ENCODE measurements at regions not wholly inside any gene's neighbourhood (a gene's known extent, or its start where the extent isn't known, plus 50 kb on each side); places are given as distances from the start of the nearest gene placed in this dataset.

DNA sequence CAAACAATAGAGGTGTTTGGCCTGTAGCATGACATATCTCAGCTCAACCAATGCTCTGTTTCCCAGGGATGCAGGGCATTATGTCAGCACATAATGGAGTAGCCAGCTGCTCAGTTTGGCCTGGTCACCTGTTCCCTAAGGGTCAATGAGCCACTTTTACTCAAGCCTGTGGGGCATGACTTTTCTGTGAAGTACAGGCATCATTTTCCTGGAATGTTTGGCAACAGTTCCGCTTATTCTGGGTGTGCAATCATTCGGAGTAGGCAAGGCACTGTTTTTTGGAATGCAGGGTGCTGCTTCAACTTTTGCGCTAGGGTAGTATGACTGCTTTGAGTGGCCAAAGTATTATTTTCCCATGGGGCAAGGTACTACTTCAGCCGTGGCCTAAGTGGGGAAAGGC lies 665.4 kb downstream of the EPHA7 start:
- no peaks in the 10 kb centered on the region for H3K79me2 ChIP-seq (replicated peaks; ENCODE audit: insufficient read depth, low read length)
- TF ChIP-seq EZH2 (IDR thresholded peaks at IDR 0.05; ENCODE audit: borderline replicate concordance, insufficient read depth, low read length, poor library complexity, severe bottlenecking): no peak
- no peak for TF ChIP-seq POLR2AphosphoS5 (IDR thresholded peaks at IDR 0.05)
- TF ChIP-seq TAF1 (IDR thresholded peaks at IDR 0.05; ENCODE audit: low read depth): no peak
- no peak for TF ChIP-seq SMC3 (conservative IDR thresholded peaks at IDR 0.05; ENCODE audit: poor library complexity)
- TF ChIP-seq MXI1 (conservative IDR thresholded peaks at IDR 0.05; ENCODE audit: poor library complexity, severe bottlenecking): no peak
- no peak for TF ChIP-seq EP300 (conservative IDR thresholded peaks at IDR 0.05; ENCODE audit: poor library complexity, severe bottlenecking)
- TF ChIP-seq, protein P1, sequence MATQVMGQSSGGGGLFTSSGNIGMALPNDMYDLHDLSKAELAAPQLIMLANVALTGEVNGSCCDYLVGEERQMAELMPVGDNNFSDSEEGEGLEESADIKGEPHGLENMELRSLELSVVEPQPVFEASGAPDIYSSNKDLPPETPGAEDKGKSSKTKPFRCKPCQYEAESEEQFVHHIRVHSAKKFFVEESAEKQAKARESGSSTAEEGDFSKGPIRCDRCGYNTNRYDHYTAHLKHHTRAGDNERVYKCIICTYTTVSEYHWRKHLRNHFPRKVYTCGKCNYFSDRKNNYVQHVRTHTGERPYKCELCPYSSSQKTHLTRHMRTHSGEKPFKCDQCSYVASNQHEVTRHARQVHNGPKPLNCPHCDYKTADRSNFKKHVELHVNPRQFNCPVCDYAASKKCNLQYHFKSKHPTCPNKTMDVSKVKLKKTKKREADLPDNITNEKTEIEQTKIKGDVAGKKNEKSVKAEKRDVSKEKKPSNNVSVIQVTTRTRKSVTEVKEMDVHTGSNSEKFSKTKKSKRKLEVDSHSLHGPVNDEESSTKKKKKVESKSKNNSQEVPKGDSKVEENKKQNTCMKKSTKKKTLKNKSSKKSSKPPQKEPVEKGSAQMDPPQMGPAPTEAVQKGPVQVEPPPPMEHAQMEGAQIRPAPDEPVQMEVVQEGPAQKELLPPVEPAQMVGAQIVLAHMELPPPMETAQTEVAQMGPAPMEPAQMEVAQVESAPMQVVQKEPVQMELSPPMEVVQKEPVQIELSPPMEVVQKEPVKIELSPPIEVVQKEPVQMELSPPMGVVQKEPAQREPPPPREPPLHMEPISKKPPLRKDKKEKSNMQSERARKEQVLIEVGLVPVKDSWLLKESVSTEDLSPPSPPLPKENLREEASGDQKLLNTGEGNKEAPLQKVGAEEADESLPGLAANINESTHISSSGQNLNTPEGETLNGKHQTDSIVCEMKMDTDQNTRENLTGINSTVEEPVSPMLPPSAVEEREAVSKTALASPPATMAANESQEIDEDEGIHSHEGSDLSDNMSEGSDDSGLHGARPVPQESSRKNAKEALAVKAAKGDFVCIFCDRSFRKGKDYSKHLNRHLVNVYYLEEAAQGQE (IDR thresholded peaks at IDR 0.05; ENCODE audit: borderline replicate concordance): no peak
- H3K4me2 ChIP-seq (ENCODE audit: low read length): no peak overlapping the region
- no peaks in the 10 kb centered on the region for H3K9me3 ChIP-seq (ENCODE audit: low read length)
- H3K36me3 ChIP-seq (ENCODE audit: insufficient read depth, low read length): no peaks in the 10 kb centered on the region
- no peaks in the 10 kb centered on the region for H3F3A ChIP-seq (ENCODE audit: insufficient read depth, low read length, poor library complexity, severe bottlenecking)
- no peak overlapping the region for H3K27ac ChIP-seq (ENCODE audit: low read length)
- no peak overlapping the region for H2AFZ ChIP-seq (ENCODE audit: low read depth, low read length)
- H3K27me3 ChIP-seq (ENCODE audit: insufficient read depth, low read depth, low read length): no peaks in the 10 kb centered on the region
- H3K9ac ChIP-seq (ENCODE audit: low read length): no peak overlapping the region
- no peaks in the 10 kb centered on the region for H4K20me1 ChIP-seq (ENCODE audit: insufficient read depth)
- no peak overlapping the region for H3K4me3 ChIP-seq (ENCODE audit: low read length)
- no peaks in the 10 kb centered on the region for H3K9me2 ChIP-seq (ENCODE audit: insufficient read depth, low read length)

DNA sequence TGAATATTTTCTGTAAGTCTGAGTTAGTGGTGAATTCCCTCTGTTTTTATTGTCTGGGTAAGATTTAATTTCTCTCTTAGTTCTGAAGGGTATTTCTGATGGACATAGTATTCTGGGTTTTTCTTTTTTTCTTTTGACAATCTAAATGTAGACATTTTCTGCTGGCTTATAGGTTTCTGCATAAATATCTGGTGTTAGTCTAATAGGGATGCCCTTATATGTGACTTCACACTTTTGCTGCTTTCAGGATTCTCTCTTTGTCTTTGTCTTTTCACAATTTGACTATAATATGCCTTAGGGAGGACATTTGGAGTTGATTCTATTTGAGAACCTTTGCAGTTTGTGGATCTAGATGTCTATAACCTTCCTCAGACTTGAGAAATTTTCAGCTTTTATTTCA lies 667.2 kb downstream of the EPHA7 start:
- H3K4me3 ChIP-seq (ENCODE audit: low read length): no peak overlapping the region
- H3K27ac ChIP-seq (ENCODE audit: low read length): no peak overlapping the region
- no peak overlapping the region for H3K9ac ChIP-seq (ENCODE audit: low read length)
- H2AFZ ChIP-seq (ENCODE audit: low read depth, low read length): no peak overlapping the region
- no peaks in the 10 kb centered on the region for H3K9me3 ChIP-seq (ENCODE audit: low read length)
- no peaks in the 10 kb centered on the region for H3F3A ChIP-seq (ENCODE audit: insufficient read depth, low read length, poor library complexity, severe bottlenecking)
- TF ChIP-seq, protein P2, sequence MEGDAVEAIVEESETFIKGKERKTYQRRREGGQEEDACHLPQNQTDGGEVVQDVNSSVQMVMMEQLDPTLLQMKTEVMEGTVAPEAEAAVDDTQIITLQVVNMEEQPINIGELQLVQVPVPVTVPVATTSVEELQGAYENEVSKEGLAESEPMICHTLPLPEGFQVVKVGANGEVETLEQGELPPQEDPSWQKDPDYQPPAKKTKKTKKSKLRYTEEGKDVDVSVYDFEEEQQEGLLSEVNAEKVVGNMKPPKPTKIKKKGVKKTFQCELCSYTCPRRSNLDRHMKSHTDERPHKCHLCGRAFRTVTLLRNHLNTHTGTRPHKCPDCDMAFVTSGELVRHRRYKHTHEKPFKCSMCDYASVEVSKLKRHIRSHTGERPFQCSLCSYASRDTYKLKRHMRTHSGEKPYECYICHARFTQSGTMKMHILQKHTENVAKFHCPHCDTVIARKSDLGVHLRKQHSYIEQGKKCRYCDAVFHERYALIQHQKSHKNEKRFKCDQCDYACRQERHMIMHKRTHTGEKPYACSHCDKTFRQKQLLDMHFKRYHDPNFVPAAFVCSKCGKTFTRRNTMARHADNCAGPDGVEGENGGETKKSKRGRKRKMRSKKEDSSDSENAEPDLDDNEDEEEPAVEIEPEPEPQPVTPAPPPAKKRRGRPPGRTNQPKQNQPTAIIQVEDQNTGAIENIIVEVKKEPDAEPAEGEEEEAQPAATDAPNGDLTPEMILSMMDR (IDR thresholded peaks at IDR 0.05; ENCODE audit: poor library complexity, severe bottlenecking): no peak
- TF ChIP-seq MXI1 (conservative IDR thresholded peaks at IDR 0.05; ENCODE audit: poor library complexity, severe bottlenecking) (no peak), EZH2 (IDR thresholded peaks at IDR 0.05; ENCODE audit: borderline replicate concordance, insufficient read depth, low read length, poor library complexity, severe bottlenecking) (no peak), RAD21 (conservative IDR thresholded peaks at IDR 0.05) (no peak), SMC3 (conservative IDR thresholded peaks at IDR 0.05; ENCODE audit: poor library complexity) (no peak), POLR2AphosphoS5 (IDR thresholded peaks at IDR 0.05) (no peak), TAF1 (IDR thresholded peaks at IDR 0.05; ENCODE audit: low read depth) (no peak), EP300 (conservative IDR thresholded peaks at IDR 0.05; ENCODE audit: poor library complexity, severe bottlenecking) (no peak)
- TF ChIP-seq, protein P1 (IDR thresholded peaks at IDR 0.05; ENCODE audit: borderline replicate concordance): no peak
- no peaks in the 10 kb centered on the region for H3K79me2 ChIP-seq (replicated peaks; ENCODE audit: insufficient read depth, low read length)
- H3K4me2 ChIP-seq (ENCODE audit: low read length): no peak overlapping the region
- no peaks in the 10 kb centered on the region for H4K20me1 ChIP-seq (ENCODE audit: insufficient read depth)
- H3K9me2 ChIP-seq (ENCODE audit: insufficient read depth, low read length): no peaks in the 10 kb centered on the region
- H3K36me3 ChIP-seq (ENCODE audit: insufficient read depth, low read length): no peaks in the 10 kb centered on the region
- H3K27me3 ChIP-seq (ENCODE audit: insufficient read depth, low read depth, low read length): no peaks in the 10 kb centered on the region
